Thyroid gland (tissue), 4 donors: ENCODE measurements at regions not wholly inside any gene's neighbourhood (a gene's known extent, or its start where the extent isn't known, plus 50 kb on each side); places are given as distances from the start of the nearest gene placed in this dataset.
"Not testable (repeated sequence)": the region's sequence is repeated elsewhere in the genome, so short reads cannot be mapped to it uniquely, and the experiment has no call there.

Source experiments
- DNase-seq, 2 donors: peaks; one replicate each; pipeline ENCODE4 v3.0.0-alpha.2; 2019
- H3K27ac ChIP-seq, 3 donors: fragments of 200-600 bp; sonication (generic); 1 replicate in 2 of 3; 2 replicates in 1 of 3; pipeline ENCODE4 v1.5.1; 2016 to 2019; ENCODE audit warnings: mild to moderate bottlenecking in 1 of 3, moderate library complexity in 1 of 3
- H3K27me3 ChIP-seq: fragments of 200-600 bp; sonication (generic); one replicate; pipeline ENCODE4 v1.5.1; 2019
- H3K36me3 ChIP-seq, 2 donors: fragments of 200-600 bp; sonication (generic); one replicate each; pipeline ENCODE4 v1.5.1; 2016 to 2019
- H3K4me1 ChIP-seq, 2 donors: fragments of 200-600 bp; sonication (generic); one replicate each; pipeline ENCODE4 v1.5.1; 2017 to 2019
- H3K4me3 ChIP-seq, 3 donors: fragments of 200-600 bp; sonication (generic); replicated peaks in 1 of 3; 1 replicate in 2 of 3; 2 replicates in 1 of 3; pipeline ENCODE4 v1.5.1; 2016; ENCODE audit warnings: mild to moderate bottlenecking in 1 of 3
- H3K9me3 ChIP-seq: fragments of 200-600 bp; sonication (generic); one replicate; pipeline ENCODE4 v1.5.1; 2017
- POLR2A ChIP-seq, 2 donors: fragments of 450-650 bp; IDR thresholded peaks; one replicate each; pipeline ENCODE4 v1.6.1; 2017; ENCODE audit warnings: antibody characterized with exemption in 2 of 2, mild to moderate bottlenecking in 2 of 2, moderate library complexity in 1 of 2
- WGBS, 2 donors: methylation state at CpG; one replicate each; pipeline ENCODE4 v1.1.5; 2017; 5-methylcytosine and 5-hydroxymethylcytosine counted together
- intact Hi-C: fragments of 100-400 bp; cut with DNase I; formaldehyde crosslinking; loops from one replicate; pipeline ENCODE4 v1.15.1; 2023
- TF ChIP-seq, protein P1 (sequence below), 6 experiments: fragments of 200-600 bp in 3 of 6; fragments of 450-650 bp in 3 of 6; sonication (generic) in 3 of 6; IDR thresholded peaks; one replicate each; pipeline ENCODE4 v1.5.1; 2016 to 2019; ENCODE audit warnings: antibody characterized with exemption in 6 of 6, mild to moderate bottlenecking in 2 of 6, inconsistent platforms in 1 of 6, moderate library complexity in 1 of 6

GRCh38 chr7:106747804-106748203, 86.8 kb upstream of the CCDC71L start:
- no peaks in the 10 kb centered on the region for H3K36me3 ChIP-seq
- no peaks in the 10 kb centered on the region for H3K9me3 ChIP-seq
- peaks cover 8 to 14% of the 10 kb centered on the region in 2 donors for H3K4me1 ChIP-seq
- DNase-seq, result no peak
- intact Hi-C loops, result no loop called here
- TF ChIP-seq, protein P1, sequence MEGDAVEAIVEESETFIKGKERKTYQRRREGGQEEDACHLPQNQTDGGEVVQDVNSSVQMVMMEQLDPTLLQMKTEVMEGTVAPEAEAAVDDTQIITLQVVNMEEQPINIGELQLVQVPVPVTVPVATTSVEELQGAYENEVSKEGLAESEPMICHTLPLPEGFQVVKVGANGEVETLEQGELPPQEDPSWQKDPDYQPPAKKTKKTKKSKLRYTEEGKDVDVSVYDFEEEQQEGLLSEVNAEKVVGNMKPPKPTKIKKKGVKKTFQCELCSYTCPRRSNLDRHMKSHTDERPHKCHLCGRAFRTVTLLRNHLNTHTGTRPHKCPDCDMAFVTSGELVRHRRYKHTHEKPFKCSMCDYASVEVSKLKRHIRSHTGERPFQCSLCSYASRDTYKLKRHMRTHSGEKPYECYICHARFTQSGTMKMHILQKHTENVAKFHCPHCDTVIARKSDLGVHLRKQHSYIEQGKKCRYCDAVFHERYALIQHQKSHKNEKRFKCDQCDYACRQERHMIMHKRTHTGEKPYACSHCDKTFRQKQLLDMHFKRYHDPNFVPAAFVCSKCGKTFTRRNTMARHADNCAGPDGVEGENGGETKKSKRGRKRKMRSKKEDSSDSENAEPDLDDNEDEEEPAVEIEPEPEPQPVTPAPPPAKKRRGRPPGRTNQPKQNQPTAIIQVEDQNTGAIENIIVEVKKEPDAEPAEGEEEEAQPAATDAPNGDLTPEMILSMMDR (IDR thresholded peaks at IDR 0.05), result no peak
- TF ChIP-seq POLR2A (IDR thresholded peaks at IDR 0.05), result no peak
- WGBS, 2 donors, result 55 to 56% methylated on average over 2 of the region's 2 CpGs
- no peak overlapping the region for H3K4me3 ChIP-seq
- H3K27ac ChIP-seq, result peak overlapping the region in 2 of 3 donors; percentile 20 to 48
- H3K27me3 ChIP-seq, result no peaks in the 10 kb centered on the region

DNA sequence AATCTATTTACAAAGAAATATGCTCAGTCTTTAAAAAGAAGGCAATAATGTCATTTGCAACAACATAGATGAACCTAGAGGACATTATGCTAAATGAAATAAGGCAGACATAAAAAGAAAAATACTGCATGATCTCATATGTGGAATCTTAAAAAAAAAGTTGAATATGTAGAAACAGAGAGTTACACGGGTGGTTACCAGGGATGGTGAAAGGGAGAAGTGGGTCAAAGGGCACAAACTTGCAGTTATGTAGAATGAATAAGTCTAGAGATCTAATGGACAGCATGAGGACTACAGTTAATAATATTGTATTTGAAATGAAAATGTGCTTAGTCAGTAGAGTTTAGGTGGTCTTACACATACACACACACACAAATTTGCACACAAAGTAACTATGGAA, 88.2 kb upstream of the CCDC71L start:
- H3K27ac ChIP-seq, result no peak overlapping the region
- no peak for DNase-seq
- no peak overlapping the region for H3K4me3 ChIP-seq
- peaks cover 10 to 15% of the 10 kb centered on the region in 2 donors for H3K4me1 ChIP-seq
- no peaks in the 10 kb centered on the region for H3K27me3 ChIP-seq
- WGBS, 2 donors, result 76 to 78% methylated on average over 1 of the region's 1 CpG
- no peaks in the 10 kb centered on the region for H3K36me3 ChIP-seq
- intact Hi-C loops, result no loop called here
- TF ChIP-seq, protein P1 (IDR thresholded peaks at IDR 0.05), result no peak
- no peak for TF ChIP-seq POLR2A (IDR thresholded peaks at IDR 0.05)
- no peaks in the 10 kb centered on the region for H3K9me3 ChIP-seq

- H3K4me3 ChIP-seq, result no peak overlapping the region
- H3K27me3 ChIP-seq, result no peaks in the 10 kb centered on the region
- TF ChIP-seq, protein P1 (IDR thresholded peaks at IDR 0.05), result no peak
- TF ChIP-seq POLR2A (IDR thresholded peaks at IDR 0.05), result no peak
- intact Hi-C loops, result no loop called here
- no peak for DNase-seq
- H3K4me1 ChIP-seq, result peaks cover 10 to 15% of the 10 kb centered on the region in 2 donors
- 82 to 88% methylated on average over 7 of the region's 7 CpGs for WGBS, 2 donors
- no peak overlapping the region for H3K27ac ChIP-seq
- H3K36me3 ChIP-seq, result no peaks in the 10 kb centered on the region
- H3K9me3 ChIP-seq, result no peaks in the 10 kb centered on the region
These were observed 89.8 kb upstream of the CCDC71L start for GRCh38 chr7:106750773-106751172.

- no peak for TF ChIP-seq POLR2A (IDR thresholded peaks at IDR 0.05)
- TF ChIP-seq, protein P1 (IDR thresholded peaks at IDR 0.05), result no peak
- DNase-seq, result peak; percentile 72 to 73
- Histone ChIP-seq H3K27me3 (no peaks in the 10 kb centered on the region), H3K4me3 (no peak overlapping the region), H3K36me3 (no peaks in the 10 kb centered on the region), H3K4me1 (peaks cover 9 to 15% of the 10 kb centered on the region in 2 donors), H3K9me3 (no peaks in the 10 kb centered on the region), H3K27ac (peak overlapping the region in 2 of 3 donors; percentile 61 to 62)
- intact Hi-C loops, result no loop called here
- 16 to 31% methylated on average over 1 of the region's 1 CpG for WGBS, 2 donors
These were observed 91.4 kb upstream of the CCDC71L start for GRCh38 chr7:106752367-106752766.

DNA sequence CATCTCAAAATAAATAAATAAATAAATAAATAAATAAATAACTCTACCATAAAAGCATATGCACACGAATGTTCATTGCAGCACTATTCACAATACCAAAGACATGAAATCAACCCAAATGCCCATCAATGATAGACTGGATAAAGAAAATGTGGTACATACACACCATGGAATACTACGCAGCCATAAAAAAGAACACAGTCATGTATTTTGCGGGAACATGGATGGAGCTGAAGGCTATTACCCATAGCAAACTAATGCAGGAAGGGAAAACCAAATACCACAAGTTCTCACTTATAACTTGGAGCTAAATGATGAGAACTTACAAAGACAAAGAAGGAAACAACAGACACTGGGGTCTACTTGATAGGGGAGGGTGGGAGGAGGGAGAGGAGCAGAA, 94.1 kb upstream of the CCDC71L start:
- intact Hi-C loops, DNase-seq, H3K4me3 ChIP-seq, H3K9me3 ChIP-seq, H3K27me3 ChIP-seq, H3K27ac ChIP-seq, H3K36me3 ChIP-seq: not testable (repeated sequence)
- WGBS, 2 donors, result 95 to 97% methylated on average over 3 of the region's 3 CpGs
- H3K4me1 ChIP-seq, result peaks cover 5 to 14% of the 10 kb centered on the region in 2 donors

- TF ChIP-seq, protein P1 (IDR thresholded peaks at IDR 0.05), result no peak
- TF ChIP-seq POLR2A (IDR thresholded peaks at IDR 0.05), result no peak
- 93% methylated on average over 1 of the region's 1 CpG for WGBS, 2 donors
- intact Hi-C loops, result no loop called here
- DNase-seq, result no peak
- H3K27me3 ChIP-seq, result no peaks in the 10 kb centered on the region
- no peaks in the 10 kb centered on the region for H3K9me3 ChIP-seq
- no peak overlapping the region for H3K27ac ChIP-seq
- no peaks in the 10 kb centered on the region for H3K36me3 ChIP-seq
- H3K4me3 ChIP-seq, result no peak overlapping the region
- H3K4me1 ChIP-seq, result peaks cover 5 to 14% of the 10 kb centered on the region in 2 donors
These were observed 94.7 kb upstream of the CCDC71L start for GRCh38 chr7:106755641-106756040.
